BJ (cell line): ENCODE measurements at regions not wholly inside any gene's neighbourhood (a gene's known extent, or its start where the extent isn't known, plus 50 kb on each side); places are given as distances from the start of the nearest gene placed in this dataset.

Experiments
- CTCF ChIA-PET: fragments of 350-600 bp; formaldehyde crosslinking; extraction: SDS; loops from one replicate; lab custom pipeline; 2021; ENCODE audit warnings: antibody characterized with exemption, inconsistent platforms; lab: Yijun Ruan, JAX
- POLR2A ChIA-PET: fragments of 300-600 bp; sonication (Branson Sonifier 250); formaldehyde crosslinking; extraction: SDS; loops from one replicate; lab custom pipeline; 2021; ENCODE audit warnings: antibody characterized with exemption; lab: Charles Lee
- DNase-seq: peaks from one replicate; pipeline ENCODE4 v3.0.0-alpha.2; 2011; ENCODE audit warnings: low read depth
- H3K27me3 ChIP-seq: 2 replicates; pipeline ENCODE4 v1.6.0; 2011; ENCODE audit warnings: low read length; ENCODE audit not compliant: control insufficient read depth, insufficient read depth
- H3K36me3 ChIP-seq: 2 replicates; pipeline ENCODE4 v1.5.1; 2011; ENCODE audit warnings: low read length; ENCODE audit not compliant: control insufficient read depth, insufficient read depth
- H3K4me3 ChIP-seq: 2 replicates; pipeline ENCODE4 v1.5.1; 2011; ENCODE audit warnings: low read depth, mild to moderate bottlenecking, control low read depth, low read length
- TF ChIP-seq, protein P1 (sequence below): IDR thresholded peaks from 2 replicates; pipeline ENCODE4 v1.5.1; 2011; ENCODE audit warnings: low read depth, mild to moderate bottlenecking, control low read depth, inconsistent platforms, low read length, moderate library complexity; ENCODE audit not compliant: insufficient read depth

DNA sequence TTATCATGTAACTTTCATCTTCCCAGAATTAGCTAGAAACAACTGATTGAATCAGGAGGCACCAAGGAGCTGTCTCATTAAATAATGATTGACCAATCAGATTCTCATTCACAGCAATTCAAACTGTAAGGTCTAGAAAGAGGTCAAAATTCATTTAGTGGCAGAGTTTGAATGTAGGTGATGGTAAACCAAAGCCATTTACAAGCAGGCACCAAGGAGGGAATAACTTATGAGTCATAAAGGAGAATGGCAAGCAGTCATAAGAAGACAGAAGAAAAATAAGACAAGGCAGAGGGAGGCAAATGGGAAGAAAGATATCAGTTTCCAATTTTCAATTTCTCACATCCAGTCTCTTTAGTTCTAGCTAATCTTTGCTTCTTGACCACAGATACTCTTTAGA, 52.9 kb upstream of the DEFB112 start:
- Histone ChIP-seq H3K36me3 (no peaks in the 10 kb centered on the region), H3K27me3 (no peaks in the 10 kb centered on the region), H3K4me3 (no peak overlapping the region)
- CTCF ChIA-PET = interaction anchor here (2.4 kb wide), 1 partner anchor 12 kb away, joined by 6 read pairs; no protein-coding TSS in a partner anchor
- DNase-seq = no peak
- TF ChIP-seq, protein P1, sequence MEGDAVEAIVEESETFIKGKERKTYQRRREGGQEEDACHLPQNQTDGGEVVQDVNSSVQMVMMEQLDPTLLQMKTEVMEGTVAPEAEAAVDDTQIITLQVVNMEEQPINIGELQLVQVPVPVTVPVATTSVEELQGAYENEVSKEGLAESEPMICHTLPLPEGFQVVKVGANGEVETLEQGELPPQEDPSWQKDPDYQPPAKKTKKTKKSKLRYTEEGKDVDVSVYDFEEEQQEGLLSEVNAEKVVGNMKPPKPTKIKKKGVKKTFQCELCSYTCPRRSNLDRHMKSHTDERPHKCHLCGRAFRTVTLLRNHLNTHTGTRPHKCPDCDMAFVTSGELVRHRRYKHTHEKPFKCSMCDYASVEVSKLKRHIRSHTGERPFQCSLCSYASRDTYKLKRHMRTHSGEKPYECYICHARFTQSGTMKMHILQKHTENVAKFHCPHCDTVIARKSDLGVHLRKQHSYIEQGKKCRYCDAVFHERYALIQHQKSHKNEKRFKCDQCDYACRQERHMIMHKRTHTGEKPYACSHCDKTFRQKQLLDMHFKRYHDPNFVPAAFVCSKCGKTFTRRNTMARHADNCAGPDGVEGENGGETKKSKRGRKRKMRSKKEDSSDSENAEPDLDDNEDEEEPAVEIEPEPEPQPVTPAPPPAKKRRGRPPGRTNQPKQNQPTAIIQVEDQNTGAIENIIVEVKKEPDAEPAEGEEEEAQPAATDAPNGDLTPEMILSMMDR = no peak
- POLR2A ChIA-PET = no interaction called here

DNA sequence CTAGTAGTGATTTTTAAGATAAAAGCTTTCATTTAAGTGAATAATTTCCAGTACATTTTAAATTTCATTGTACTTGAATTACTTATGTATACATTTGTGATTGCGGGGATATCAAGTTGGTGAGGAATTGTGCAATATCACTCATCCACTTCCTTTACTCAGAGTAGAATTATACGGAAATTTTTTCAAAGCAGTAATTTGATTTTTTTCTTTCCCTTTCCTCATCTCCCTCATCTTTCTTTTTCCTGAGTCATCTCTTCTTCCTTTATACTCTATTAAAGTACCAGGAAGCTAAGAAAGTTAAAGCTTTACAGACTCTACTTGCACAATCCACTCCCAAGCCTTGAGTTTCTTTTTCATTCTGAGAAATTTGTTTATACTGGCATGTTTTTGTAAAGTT, 60.9 kb upstream of the DEFB112 start:
- TF ChIP-seq, protein P1 = no peak
- POLR2A ChIA-PET = no interaction called here
- no peaks in the 10 kb centered on the region for H3K36me3 ChIP-seq
- H3K27me3 ChIP-seq = no peaks in the 10 kb centered on the region
- no peak for DNase-seq
- H3K4me3 ChIP-seq = no peak overlapping the region
- CTCF ChIA-PET = no interaction called here

DNA sequence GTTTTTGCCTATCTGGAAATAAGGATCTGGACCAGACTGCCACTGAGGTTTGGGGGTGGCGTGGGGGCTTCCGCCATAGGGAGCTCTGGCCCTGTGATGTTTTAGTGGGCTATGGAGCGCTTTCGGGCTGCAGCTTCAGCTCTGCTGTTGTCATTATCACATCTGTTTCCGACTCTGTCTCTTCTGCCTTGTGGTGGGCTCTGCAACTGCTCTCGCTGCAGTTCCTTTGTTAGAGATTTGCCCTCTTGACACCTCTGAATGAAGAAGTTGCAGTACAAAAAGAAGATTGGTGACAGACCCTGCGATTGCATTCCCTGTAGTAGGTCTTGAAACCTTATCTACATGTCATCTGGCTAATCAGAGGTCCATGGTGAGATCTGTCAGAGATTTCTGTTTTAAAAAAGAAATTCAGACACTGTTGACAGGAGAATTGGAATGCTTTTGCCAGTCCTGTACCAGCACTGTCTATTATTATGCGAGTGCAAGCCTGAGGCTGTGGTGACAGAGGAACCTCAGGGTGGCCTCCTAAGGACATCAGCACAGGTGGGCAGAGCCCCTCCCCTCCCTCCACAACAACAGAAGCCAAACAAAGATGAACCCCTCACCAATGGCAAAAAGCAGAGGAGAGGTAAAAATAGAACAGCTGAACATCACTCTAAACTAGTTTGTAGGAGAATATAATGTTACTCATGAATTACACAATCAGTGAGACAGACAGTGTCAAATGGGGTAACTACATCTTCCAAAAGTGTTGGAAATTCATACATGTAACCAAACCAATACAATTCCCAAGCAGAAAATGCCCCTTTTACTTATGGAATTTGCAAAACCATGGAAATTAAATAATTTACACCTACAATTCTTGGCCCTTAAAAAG, 63.5 kb upstream of the DEFB112 start:
- no peaks in the 10 kb centered on the region for H3K27me3 ChIP-seq
- TF ChIP-seq, protein P1 = no peak
- DNase-seq = no peak
- no peaks in the 10 kb centered on the region for H3K36me3 ChIP-seq
- POLR2A ChIA-PET = no interaction called here
- H3K4me3 ChIP-seq = no peak overlapping the region
- CTCF ChIA-PET = no interaction called here

- no peak for DNase-seq
- ChIA-PET CTCF (interaction anchor here (0.6 kb wide), 1 partner anchor 49 kb away, joined by 3 read pairs; no protein-coding TSS in a partner anchor), POLR2A (no interaction called here)
- Histone ChIP-seq H3K4me3 (no peak overlapping the region), H3K36me3 (no peaks in the 10 kb centered on the region), H3K27me3 (no peaks in the 10 kb centered on the region)
- TF ChIP-seq, protein P1 = no peak
Observed at GRCh38 chr6:50116390-50116789, 66.7 kb upstream of the DEFB112 start.

DNA sequence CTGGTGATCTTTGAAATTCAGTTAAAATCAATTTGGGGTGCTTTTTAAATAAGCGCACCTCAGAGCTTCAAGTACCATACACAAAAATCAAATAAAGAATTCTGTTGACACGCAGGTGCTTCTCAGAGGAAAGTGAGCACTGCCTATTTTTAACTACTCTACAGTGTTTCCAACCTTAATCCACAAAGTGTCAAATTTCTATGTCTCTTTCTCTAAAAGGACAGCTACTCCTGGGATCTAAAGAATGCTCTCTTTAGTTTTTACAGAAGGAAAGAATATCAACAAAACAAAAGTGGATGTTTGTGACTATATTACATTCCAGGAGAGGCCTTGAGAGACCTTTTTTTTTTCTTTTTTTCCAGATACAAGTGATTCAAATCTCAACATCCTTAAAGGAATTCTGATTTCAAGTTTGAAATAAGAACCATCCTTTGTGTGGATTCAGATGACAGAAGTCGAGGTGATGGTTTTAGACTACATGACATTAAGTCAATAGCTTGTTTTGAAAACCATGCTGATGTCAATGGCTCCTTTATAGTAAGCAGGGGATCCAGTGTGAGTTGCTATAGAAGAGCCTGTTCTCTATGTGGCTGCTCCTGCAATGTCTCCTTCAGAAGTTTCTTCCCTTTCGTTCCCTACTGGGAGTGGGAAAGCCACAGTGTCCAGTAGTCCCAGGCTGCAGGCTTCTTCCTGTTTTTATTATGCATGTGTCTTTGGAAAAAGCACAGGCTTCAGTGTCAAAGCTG, 67.2 kb upstream of the DEFB112 start:
- CTCF ChIA-PET = no interaction called here
- Histone ChIP-seq H3K4me3 (no peak overlapping the region), H3K27me3 (no peaks in the 10 kb centered on the region), H3K36me3 (no peaks in the 10 kb centered on the region)
- no peak for DNase-seq
- TF ChIP-seq, protein P1 = no peak
- POLR2A ChIA-PET = no interaction called here
